ENCODE measurements at regions not wholly inside any gene's neighbourhood (a gene's known extent, or its start where the extent isn't known, plus 50 kb on each side); places are given as distances from the start of the nearest gene placed in this dataset.

GRCh38 chr10:131775433-131775832 lies 125.4 kb upstream of the PPP2R2D start:
- no peak for TF ChIP-seq GATA2 (IDR thresholded peaks at IDR 0.05; ENCODE audit: low read depth, low read length)
- no peak for TF ChIP-seq GATA3 (IDR thresholded peaks at IDR 0.05; ENCODE audit: low read depth, low read length)

All from SH-SY5Y (cell line).